ENCODE measurements at regions not wholly inside any gene's neighbourhood (a gene's known extent, or its start where the extent isn't known, plus 50 kb on each side); places are given as distances from the start of the nearest gene placed in this dataset.

DNA sequence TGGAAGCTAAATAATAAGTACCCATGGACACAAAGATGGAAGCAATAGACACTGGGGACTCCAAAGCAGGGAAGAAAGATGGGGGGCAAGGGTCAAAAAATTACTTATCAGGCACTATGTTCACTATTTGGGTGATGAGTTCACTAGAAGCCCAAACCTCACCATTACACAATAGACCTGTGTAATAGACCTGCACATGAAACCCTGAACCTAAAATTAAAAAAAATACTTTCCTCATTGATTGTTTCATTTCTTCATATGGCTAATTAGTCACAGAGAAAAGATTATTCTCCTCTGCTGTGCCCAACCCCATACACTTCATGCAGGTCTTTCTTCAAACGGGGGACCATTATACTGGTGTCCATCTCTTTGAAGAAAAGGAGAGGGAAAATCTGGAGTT lies 213.0 kb upstream of the DTNBP1 start:
- TF ChIP-seq EZH2phosphoT487 (IDR thresholded peaks at IDR 0.05; ENCODE audit: borderline replicate concordance) = no peak
- TF ChIP-seq, protein P1, sequence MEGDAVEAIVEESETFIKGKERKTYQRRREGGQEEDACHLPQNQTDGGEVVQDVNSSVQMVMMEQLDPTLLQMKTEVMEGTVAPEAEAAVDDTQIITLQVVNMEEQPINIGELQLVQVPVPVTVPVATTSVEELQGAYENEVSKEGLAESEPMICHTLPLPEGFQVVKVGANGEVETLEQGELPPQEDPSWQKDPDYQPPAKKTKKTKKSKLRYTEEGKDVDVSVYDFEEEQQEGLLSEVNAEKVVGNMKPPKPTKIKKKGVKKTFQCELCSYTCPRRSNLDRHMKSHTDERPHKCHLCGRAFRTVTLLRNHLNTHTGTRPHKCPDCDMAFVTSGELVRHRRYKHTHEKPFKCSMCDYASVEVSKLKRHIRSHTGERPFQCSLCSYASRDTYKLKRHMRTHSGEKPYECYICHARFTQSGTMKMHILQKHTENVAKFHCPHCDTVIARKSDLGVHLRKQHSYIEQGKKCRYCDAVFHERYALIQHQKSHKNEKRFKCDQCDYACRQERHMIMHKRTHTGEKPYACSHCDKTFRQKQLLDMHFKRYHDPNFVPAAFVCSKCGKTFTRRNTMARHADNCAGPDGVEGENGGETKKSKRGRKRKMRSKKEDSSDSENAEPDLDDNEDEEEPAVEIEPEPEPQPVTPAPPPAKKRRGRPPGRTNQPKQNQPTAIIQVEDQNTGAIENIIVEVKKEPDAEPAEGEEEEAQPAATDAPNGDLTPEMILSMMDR (IDR thresholded peaks at IDR 0.05 in 2 of 3, conservative IDR thresholded peaks at IDR 0.05 in 1 of 3; ENCODE audit: borderline replicate concordance in 1 of 3, insufficient read depth in 1 of 3, low read depth in 2 of 3, low read length in 2 of 3) = no peak
- no peak for TF ChIP-seq RAD21 (IDR thresholded peaks at IDR 0.05; ENCODE audit: low read depth)
- no peak for TF ChIP-seq TCF7L2 (IDR thresholded peaks at IDR 0.05; ENCODE audit: borderline replicate concordance, extremely low read depth, insufficient read depth, insufficient read length)
- no peak for TF ChIP-seq POLR2A (IDR thresholded peaks at IDR 0.05; ENCODE audit: borderline replicate concordance, extremely low read depth, insufficient read depth, insufficient read length)
- no peak for TF ChIP-seq POLR2AphosphoS5 (IDR thresholded peaks at IDR 0.05; ENCODE audit: low read depth, low read length)
- no peak for TF ChIP-seq EGR1 (IDR thresholded peaks at IDR 0.05; ENCODE audit: low read depth)
- no peak for TF ChIP-seq CEBPB (IDR thresholded peaks at IDR 0.05; ENCODE audit: low read depth)
- TF ChIP-seq EZH2 (IDR thresholded peaks at IDR 0.05) = no peak
- TF ChIP-seq CBX3 (IDR thresholded peaks at IDR 0.05; ENCODE audit: low read depth) = no peak
- no peak for TF ChIP-seq SRF (IDR thresholded peaks at IDR 0.05; ENCODE audit: low read depth)
- TF ChIP-seq, protein P2, sequence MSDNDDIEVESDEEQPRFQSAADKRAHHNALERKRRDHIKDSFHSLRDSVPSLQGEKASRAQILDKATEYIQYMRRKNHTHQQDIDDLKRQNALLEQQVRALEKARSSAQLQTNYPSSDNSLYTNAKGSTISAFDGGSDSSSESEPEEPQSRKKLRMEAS (IDR thresholded peaks at IDR 0.05) = no peak
